GM23338 (cell line): ENCODE measurements at regions not wholly inside any gene's neighbourhood (a gene's known extent, or its start where the extent isn't known, plus 50 kb on each side); places are given as distances from the start of the nearest gene placed in this dataset.

Experiments used
- CREB1 ChIP-seq: fragments of 250-450 bp; sonication (Bioruptor Pico); IDR thresholded peaks from 2 replicates; pipeline ENCODE4 v1.5.0; 2020; ENCODE audit warnings: low read depth, mild to moderate bottlenecking, moderate library complexity
- EZH2 ChIP-seq: fragments of 200-600 bp; sonication (generic); IDR thresholded peaks from one replicate; pipeline ENCODE4 v1.8.0; 2017; ENCODE audit warnings: antibody characterized with exemption, mild to moderate bottlenecking, low read depth; ENCODE audit not compliant: unreplicated experiment
- EZH2phosphoT487 ChIP-seq: fragments of 200-600 bp; sonication (generic); IDR thresholded peaks from one replicate; pipeline ENCODE4 v1.8.1; 2018; ENCODE audit warnings: antibody characterized with exemption; ENCODE audit not compliant: unreplicated experiment
- JUNB ChIP-seq: IDR thresholded peaks from one replicate; pipeline ENCODE4 v1.6.1; 2016; ENCODE audit warnings: antibody characterized with exemption; ENCODE audit not compliant: unreplicated experiment
- NANOG ChIP-seq: IDR thresholded peaks from 2 replicates; pipeline ENCODE4 v1.6.1; 2016; ENCODE audit warnings: antibody characterized with exemption, borderline replicate concordance
- POLR2AphosphoS5 ChIP-seq: IDR thresholded peaks from 2 replicates; pipeline ENCODE4 v1.6.1; 2016; ENCODE audit warnings: antibody characterized with exemption, low read depth
- STAT1 ChIP-seq: IDR thresholded peaks from one replicate; pipeline ENCODE4 v1.6.1; 2016; ENCODE audit warnings: antibody characterized with exemption; ENCODE audit not compliant: unreplicated experiment
- ZNF114 ChIP-seq: fragments of 250-450 bp; sonication (Bioruptor Pico); IDR thresholded peaks from 2 replicates; pipeline ENCODE4 v1.5.0; 2020; ENCODE audit warnings: mild to moderate bottlenecking, moderate library complexity
- ZNF331 ChIP-seq: fragments of 250-450 bp; sonication (Bioruptor Pico); IDR thresholded peaks from 2 replicates; pipeline ENCODE4 v1.5.0; 2020; ENCODE audit warnings: low read depth, mild to moderate bottlenecking, moderate library complexity
- TF ChIP-seq, protein P1 (sequence below), 2 experiments: fragments of 200-600 bp in 1 of 2; sonication (generic) in 1 of 2; conservative IDR thresholded peaks; 2 replicates each; pipeline versions ENCODE4 v1.5.1 to v1.6.1; 2016 to 2017; ENCODE audit warnings: antibody characterized with exemption in 2 of 2, low read depth in 2 of 2, mild to moderate bottlenecking in 2 of 2, moderate library complexity in 1 of 2
- TF ChIP-seq, protein P2 (sequence below): IDR thresholded peaks from one replicate; pipeline ENCODE4 v1.6.1; 2018; ENCODE audit warnings: antibody characterized with exemption; ENCODE audit not compliant: unreplicated experiment
- TF ChIP-seq, protein P3 (sequence below): fragments of 250-450 bp; sonication (Bioruptor Pico); IDR thresholded peaks from 2 replicates; pipeline ENCODE4 v1.5.0; 2020; ENCODE audit warnings: mild to moderate bottlenecking, moderate library complexity
- TF ChIP-seq, protein P4 (sequence below): IDR thresholded peaks from 2 replicates; pipeline ENCODE4 v1.6.1; 2016; ENCODE audit warnings: antibody characterized with exemption

DNA sequence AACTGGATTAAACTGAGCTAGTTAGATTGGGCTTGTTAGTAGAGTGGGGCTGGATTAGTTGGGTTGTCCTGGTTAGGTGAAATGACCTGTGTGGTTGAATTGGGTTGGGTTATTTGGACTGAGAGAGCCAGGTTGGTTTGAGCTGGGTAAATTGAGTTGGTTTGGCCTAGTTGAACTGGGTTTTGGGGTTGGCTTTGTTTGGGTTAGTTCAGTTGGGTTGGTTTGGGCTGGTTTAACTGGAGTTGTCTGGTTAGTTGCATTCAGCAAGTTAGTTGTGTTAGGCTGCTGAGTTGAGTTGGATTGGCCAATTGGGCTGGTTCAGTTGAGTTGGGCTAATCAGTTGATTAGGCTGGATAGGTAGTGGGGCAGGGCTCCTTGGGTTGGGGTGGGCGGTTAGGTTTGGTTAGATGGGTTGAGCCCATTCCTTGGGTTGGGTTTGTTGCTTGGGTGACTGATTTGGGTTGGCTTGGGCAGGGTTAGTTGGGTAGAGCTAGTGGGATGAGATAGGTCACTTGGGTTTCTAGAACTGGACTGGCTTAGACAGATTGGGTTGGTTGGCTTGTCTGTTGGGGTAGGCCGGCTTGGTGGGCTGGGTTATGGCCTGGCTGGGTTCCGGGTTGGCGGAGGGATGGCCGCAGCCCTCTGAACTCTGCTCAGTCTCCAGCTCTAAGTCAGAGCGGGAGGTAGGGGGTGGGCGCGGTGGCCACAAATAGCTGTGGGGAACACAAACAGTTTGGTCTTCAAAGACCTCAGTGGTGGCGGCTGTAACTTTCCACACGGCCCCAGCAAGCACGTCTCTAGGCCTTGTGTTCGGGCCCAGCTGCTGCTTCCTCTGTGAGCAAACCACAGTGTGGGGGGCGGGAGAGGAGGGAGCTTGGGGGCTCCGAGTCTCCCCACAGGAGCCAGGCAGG, 67.2 kb upstream of the RUNX3 start:
- no peak for TF ChIP-seq EZH2
- TF ChIP-seq, protein P1, sequence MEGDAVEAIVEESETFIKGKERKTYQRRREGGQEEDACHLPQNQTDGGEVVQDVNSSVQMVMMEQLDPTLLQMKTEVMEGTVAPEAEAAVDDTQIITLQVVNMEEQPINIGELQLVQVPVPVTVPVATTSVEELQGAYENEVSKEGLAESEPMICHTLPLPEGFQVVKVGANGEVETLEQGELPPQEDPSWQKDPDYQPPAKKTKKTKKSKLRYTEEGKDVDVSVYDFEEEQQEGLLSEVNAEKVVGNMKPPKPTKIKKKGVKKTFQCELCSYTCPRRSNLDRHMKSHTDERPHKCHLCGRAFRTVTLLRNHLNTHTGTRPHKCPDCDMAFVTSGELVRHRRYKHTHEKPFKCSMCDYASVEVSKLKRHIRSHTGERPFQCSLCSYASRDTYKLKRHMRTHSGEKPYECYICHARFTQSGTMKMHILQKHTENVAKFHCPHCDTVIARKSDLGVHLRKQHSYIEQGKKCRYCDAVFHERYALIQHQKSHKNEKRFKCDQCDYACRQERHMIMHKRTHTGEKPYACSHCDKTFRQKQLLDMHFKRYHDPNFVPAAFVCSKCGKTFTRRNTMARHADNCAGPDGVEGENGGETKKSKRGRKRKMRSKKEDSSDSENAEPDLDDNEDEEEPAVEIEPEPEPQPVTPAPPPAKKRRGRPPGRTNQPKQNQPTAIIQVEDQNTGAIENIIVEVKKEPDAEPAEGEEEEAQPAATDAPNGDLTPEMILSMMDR (conservative IDR thresholded peaks at IDR 0.05; ENCODE audit: low read depth in 2 of 2) = no peak
- TF ChIP-seq POLR2AphosphoS5 = no peak
- no peak for TF ChIP-seq JUNB
- TF ChIP-seq CREB1 (CRISPR knock-in tag) = no peak
- no peak for TF ChIP-seq EZH2phosphoT487
- no peak for TF ChIP-seq ZNF114
- TF ChIP-seq, protein P2, sequence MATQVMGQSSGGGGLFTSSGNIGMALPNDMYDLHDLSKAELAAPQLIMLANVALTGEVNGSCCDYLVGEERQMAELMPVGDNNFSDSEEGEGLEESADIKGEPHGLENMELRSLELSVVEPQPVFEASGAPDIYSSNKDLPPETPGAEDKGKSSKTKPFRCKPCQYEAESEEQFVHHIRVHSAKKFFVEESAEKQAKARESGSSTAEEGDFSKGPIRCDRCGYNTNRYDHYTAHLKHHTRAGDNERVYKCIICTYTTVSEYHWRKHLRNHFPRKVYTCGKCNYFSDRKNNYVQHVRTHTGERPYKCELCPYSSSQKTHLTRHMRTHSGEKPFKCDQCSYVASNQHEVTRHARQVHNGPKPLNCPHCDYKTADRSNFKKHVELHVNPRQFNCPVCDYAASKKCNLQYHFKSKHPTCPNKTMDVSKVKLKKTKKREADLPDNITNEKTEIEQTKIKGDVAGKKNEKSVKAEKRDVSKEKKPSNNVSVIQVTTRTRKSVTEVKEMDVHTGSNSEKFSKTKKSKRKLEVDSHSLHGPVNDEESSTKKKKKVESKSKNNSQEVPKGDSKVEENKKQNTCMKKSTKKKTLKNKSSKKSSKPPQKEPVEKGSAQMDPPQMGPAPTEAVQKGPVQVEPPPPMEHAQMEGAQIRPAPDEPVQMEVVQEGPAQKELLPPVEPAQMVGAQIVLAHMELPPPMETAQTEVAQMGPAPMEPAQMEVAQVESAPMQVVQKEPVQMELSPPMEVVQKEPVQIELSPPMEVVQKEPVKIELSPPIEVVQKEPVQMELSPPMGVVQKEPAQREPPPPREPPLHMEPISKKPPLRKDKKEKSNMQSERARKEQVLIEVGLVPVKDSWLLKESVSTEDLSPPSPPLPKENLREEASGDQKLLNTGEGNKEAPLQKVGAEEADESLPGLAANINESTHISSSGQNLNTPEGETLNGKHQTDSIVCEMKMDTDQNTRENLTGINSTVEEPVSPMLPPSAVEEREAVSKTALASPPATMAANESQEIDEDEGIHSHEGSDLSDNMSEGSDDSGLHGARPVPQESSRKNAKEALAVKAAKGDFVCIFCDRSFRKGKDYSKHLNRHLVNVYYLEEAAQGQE = no peak
- TF ChIP-seq, protein P3, sequence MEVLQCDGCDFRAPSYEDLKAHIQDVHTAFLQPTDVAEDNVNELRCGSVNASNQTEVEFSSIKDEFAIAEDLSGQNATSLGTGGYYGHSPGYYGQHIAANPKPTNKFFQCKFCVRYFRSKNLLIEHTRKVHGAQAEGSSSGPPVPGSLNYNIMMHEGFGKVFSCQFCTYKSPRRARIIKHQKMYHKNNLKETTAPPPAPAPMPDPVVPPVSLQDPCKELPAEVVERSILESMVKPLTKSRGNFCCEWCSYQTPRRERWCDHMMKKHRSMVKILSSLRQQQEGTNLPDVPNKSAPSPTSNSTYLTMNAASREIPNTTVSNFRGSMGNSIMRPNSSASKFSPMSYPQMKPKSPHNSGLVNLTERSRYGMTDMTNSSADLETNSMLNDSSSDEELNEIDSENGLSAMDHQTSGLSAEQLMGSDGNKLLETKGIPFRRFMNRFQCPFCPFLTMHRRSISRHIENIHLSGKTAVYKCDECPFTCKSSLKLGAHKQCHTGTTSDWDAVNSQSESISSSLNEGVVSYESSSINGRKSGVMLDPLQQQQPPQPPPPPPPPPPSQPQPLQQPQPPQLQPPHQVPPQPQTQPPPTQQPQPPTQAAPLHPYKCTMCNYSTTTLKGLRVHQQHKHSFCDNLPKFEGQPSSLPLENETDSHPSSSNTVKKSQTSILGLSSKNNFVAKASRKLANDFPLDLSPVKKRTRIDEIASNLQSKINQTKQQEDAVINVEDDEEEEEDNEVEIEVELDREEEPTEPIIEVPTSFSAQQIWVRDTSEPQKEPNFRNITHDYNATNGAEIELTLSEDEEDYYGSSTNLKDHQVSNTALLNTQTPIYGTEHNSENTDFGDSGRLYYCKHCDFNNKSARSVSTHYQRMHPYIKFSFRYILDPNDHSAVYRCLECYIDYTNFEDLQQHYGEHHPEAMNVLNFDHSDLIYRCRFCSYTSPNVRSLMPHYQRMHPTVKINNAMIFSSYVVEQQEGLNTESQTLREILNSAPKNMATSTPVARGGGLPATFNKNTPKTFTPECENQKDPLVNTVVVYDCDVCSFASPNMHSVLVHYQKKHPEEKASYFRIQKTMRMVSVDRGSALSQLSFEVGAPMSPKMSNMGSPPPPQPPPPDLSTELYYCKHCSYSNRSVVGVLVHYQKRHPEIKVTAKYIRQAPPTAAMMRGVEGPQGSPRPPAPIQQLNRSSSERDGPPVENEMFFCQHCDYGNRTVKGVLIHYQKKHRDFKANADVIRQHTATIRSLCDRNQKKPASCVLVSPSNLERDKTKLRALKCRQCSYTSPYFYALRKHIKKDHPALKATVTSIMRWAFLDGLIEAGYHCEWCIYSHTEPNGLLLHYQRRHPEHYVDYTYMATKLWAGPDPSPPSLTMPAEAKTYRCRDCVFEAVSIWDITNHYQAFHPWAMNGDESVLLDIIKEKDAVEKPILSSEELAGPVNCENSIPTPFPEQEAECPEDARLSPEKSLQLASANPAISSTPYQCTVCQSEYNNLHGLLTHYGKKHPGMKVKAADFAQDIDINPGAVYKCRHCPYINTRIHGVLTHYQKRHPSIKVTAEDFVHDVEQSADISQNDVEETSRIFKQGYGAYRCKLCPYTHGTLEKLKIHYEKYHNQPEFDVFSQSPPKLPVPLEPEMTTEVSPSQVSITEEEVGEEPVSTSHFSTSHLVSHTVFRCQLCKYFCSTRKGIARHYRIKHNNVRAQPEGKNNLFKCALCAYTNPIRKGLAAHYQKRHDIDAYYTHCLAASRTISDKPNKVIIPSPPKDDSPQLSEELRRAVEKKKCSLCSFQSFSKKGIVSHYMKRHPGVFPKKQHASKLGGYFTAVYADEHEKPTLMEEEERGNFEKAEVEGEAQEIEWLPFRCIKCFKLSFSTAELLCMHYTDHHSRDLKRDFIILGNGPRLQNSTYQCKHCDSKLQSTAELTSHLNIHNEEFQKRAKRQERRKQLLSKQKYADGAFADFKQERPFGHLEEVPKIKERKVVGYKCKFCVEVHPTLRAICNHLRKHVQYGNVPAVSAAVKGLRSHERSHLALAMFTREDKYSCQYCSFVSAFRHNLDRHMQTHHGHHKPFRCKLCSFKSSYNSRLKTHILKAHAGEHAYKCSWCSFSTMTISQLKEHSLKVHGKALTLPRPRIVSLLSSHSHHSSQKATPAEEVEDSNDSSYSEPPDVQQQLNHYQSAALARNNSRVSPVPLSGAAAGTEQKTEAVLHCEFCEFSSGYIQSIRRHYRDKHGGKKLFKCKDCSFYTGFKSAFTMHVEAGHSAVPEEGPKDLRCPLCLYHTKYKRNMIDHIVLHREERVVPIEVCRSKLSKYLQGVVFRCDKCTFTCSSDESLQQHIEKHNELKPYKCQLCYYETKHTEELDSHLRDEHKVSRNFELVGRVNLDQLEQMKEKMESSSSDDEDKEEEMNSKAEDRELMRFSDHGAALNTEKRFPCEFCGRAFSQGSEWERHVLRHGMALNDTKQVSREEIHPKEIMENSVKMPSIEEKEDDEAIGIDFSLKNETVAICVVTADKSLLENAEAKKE (CRISPR knock-in tag) = no peak
- TF ChIP-seq NANOG = no peak
- TF ChIP-seq, protein P4, sequence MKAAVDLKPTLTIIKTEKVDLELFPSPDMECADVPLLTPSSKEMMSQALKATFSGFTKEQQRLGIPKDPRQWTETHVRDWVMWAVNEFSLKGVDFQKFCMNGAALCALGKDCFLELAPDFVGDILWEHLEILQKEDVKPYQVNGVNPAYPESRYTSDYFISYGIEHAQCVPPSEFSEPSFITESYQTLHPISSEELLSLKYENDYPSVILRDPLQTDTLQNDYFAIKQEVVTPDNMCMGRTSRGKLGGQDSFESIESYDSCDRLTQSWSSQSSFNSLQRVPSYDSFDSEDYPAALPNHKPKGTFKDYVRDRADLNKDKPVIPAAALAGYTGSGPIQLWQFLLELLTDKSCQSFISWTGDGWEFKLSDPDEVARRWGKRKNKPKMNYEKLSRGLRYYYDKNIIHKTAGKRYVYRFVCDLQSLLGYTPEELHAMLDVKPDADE = no peak
- TF ChIP-seq STAT1 = no peak
- TF ChIP-seq ZNF331 = no peak
